Lower leg skin (tissue), 3 donors: ENCODE measurements at regions not wholly inside any gene's neighbourhood (a gene's known extent, or its start where the extent isn't known, plus 50 kb on each side); places are given as distances from the start of the nearest gene placed in this dataset.

Experiments used
- CTCF ChIP-seq, 3 donors: fragments of 450-650 bp; IDR thresholded peaks; one replicate each; pipeline ENCODE4 v1.5.1; 2016; ENCODE audit warnings: antibody characterized with exemption in 3 of 3, mild to moderate bottlenecking in 3 of 3, moderate library complexity in 2 of 3
- POLR2A ChIP-seq, 2 donors: fragments of 450-650 bp; IDR thresholded peaks; one replicate each; pipeline ENCODE4 v1.6.1; 2016 to 2017; ENCODE audit warnings: antibody characterized with exemption in 2 of 2, mild to moderate bottlenecking in 1 of 2, moderate library complexity in 1 of 2

GRCh38 chr4:81627590-81627989, 155.9 kb upstream of the RASGEF1B start:
- TF ChIP-seq CTCF (IDR thresholded peaks at IDR 0.05) (no peak), POLR2A (IDR thresholded peaks at IDR 0.05) (no peak)
